Heart left ventricle (tissue), 16 donors: ENCODE measurements at regions not wholly inside any gene's neighbourhood (a gene's known extent, or its start where the extent isn't known, plus 50 kb on each side); places are given as distances from the start of the nearest gene placed in this dataset.

Source experiments
- ATAC-seq, 4 donors: fragments of 200-7000 bp; cut with Tn5 transposase; one replicate each; pipeline ENCODE4 v1.9.1; 2020 to 2022; ENCODE audit warnings: moderate library complexity in 4 of 4, mild to moderate bottlenecking in 3 of 4, moderate number of reproducible peaks in 1 of 4
- DNase-seq, 5 donors: peaks; one replicate each; pipeline ENCODE4 v3.0.0-alpha.2; 2020
- H3K27ac ChIP-seq, 12 donors: fragments of 200-600 bp; sonication (generic) in 4 of 12; one replicate each; pipeline versions ENCODE4 v1.5.0 to v1.8.0; 2016 to 2022; ENCODE audit warnings: mild to moderate bottlenecking in 2 of 12
- H3K27me3 ChIP-seq, 9 donors: fragments of 200-600 bp; sonication (generic) in 2 of 9; one replicate each; pipeline versions ENCODE4 v1.5.1 to v1.8.0; 2016 to 2022; ENCODE audit warnings: mild to moderate bottlenecking in 3 of 9
- H3K36me3 ChIP-seq, 9 donors: fragments of 200-600 bp; sonication (generic) in 2 of 9; one replicate each; pipeline versions ENCODE4 v1.5.0 to v1.8.0; 2018 to 2022; ENCODE audit warnings: mild to moderate bottlenecking in 2 of 9
- H3K4me1 ChIP-seq, 12 donors: fragments of 200-600 bp; sonication (generic) in 4 of 12; one replicate each; pipeline versions ENCODE4 v1.5.0 to v1.8.0; 2016 to 2022; ENCODE audit warnings: mild to moderate bottlenecking in 3 of 12
- H3K4me3 ChIP-seq, 12 donors: fragments of 200-600 bp; sonication (generic) in 4 of 12; one replicate each; pipeline versions ENCODE4 v1.5.0 to v1.8.0; 2017 to 2022; ENCODE audit warnings: mild to moderate bottlenecking in 9 of 12, moderate library complexity in 4 of 12
- H3K9me3 ChIP-seq, 12 donors: fragments of 200-600 bp; sonication (generic) in 4 of 12; one replicate each; pipeline versions ENCODE4 v1.5.0 to v1.8.0; 2016 to 2022; ENCODE audit warnings: mild to moderate bottlenecking in 1 of 12
- POLR2A ChIP-seq, 2 donors: fragments of 450-650 bp; IDR thresholded peaks; one replicate each; pipeline ENCODE4 v1.6.1; 2017; ENCODE audit warnings: antibody characterized with exemption in 2 of 2, mild to moderate bottlenecking in 2 of 2, moderate library complexity in 2 of 2
- WGBS, 4 donors: extraction: QIAGEN DNeasy Blood & Tissue Kit in 2 of 4; methylation state at CpG; one replicate each; pipeline versions ENCODE4 v1.1.5 to v1.1.7; 2013 to 2018; 5-methylcytosine and 5-hydroxymethylcytosine counted together
- intact Hi-C, 10 donors: fragments of 100-400 bp; cut with DNase I; formaldehyde crosslinking; loops; one replicate each; pipeline versions ENCODE4 v1.11.1 to v1.14.2; 2022
- TF ChIP-seq, protein P1 (sequence below), 12 donors: fragments of 200-600 bp; sonication (generic) in 4 of 12; IDR thresholded peaks; one replicate each; pipeline versions ENCODE4 v1.5.0 to v1.8.0; 2018 to 2022; ENCODE audit warnings: antibody characterized with exemption in 12 of 12, mild to moderate bottlenecking in 5 of 12
- donor health status: ischemic (EF 13 %, LVEDD 7.1; RV severe dilation, severe dysfunction).
- donor health status: healthy with polysubstance abuse.
- donor health status: DM: no; HTN: yes; CAD: no.
- donor health status: DM: no; HTN: no; CAD: no.
- donor health status: ischemic (EF 25% LVEDD 6.9; RV normal size, moderate dysfunction).
- donor health status: ischemic (EF 25% LVEDD 5.7; RV mildly dilated, moderate dysfunction).
- donor health status: healthy.
- donor health status: DM: yes; HTN: yes; CAD: no.
- donor health status: ischemic (EF 35%, LVEDD 5.7; RV mildly dilated, moderate dysfunction).
- donor health status: nonischemic (EF 11% LVEDD 7.7; RV severe dilation, severe dysfunction).
- donor health status: DM: yes; HTN: yes; CAD: no.
- donor health status: PGD.
- donor health status: ischemic (EF 29% LVEDD 5.4; RV normal size, mild dysfunction).
- donor health status: nonischemic (EF 23%, LVEDD 6.1; RV moderate dilation, normal function).

DNA sequence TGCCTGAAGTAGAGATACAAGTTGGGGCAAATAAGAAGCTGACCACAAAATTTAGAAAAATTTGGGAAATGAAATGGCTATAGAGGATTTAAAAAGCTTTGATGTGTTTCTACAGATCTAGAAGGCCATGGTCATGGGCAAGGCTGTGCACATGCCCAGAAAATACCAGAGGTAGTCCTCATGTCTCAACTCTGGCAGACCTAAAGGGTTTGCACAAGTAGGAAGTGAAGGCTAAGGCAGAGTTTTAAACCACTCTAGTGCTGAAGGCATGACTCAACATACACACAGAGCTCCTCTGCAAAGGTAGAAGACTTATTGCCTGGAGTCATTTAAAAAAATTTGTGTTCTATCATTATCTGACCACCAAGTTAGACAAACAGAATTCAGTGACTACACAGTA is 364.6 kb downstream of the CCSER2 start:
- Histone ChIP-seq H3K4me3 (no peak overlapping the region), H3K36me3 (no peaks in the 10 kb centered on the region), H3K9me3 (peaks cover 0 to 26% (median 0%) of the 10 kb centered on the region in 12 donors), H3K27me3 (peaks cover 0 to 5% (median 0%) of the 10 kb centered on the region in 9 donors), H3K4me1 (no peaks in the 10 kb centered on the region), H3K27ac (no peak overlapping the region)
- intact Hi-C loops: no loop called here
- no peak for ATAC-seq
- TF ChIP-seq, protein P1, sequence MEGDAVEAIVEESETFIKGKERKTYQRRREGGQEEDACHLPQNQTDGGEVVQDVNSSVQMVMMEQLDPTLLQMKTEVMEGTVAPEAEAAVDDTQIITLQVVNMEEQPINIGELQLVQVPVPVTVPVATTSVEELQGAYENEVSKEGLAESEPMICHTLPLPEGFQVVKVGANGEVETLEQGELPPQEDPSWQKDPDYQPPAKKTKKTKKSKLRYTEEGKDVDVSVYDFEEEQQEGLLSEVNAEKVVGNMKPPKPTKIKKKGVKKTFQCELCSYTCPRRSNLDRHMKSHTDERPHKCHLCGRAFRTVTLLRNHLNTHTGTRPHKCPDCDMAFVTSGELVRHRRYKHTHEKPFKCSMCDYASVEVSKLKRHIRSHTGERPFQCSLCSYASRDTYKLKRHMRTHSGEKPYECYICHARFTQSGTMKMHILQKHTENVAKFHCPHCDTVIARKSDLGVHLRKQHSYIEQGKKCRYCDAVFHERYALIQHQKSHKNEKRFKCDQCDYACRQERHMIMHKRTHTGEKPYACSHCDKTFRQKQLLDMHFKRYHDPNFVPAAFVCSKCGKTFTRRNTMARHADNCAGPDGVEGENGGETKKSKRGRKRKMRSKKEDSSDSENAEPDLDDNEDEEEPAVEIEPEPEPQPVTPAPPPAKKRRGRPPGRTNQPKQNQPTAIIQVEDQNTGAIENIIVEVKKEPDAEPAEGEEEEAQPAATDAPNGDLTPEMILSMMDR (IDR thresholded peaks at IDR 0.05): no peak
- TF ChIP-seq POLR2A (IDR thresholded peaks at IDR 0.05): no peak
- no peak for DNase-seq

- H3K27ac ChIP-seq: no peak overlapping the region
- H3K4me3 ChIP-seq: no peak overlapping the region
- WGBS, 4 donors: 45 to 58% (median 54%) methylated on average over 3 of the region's 3 CpGs
- peaks cover 0 to 26% (median 0%) of the 10 kb centered on the region in 12 donors for H3K9me3 ChIP-seq
- H3K27me3 ChIP-seq: no peaks in the 10 kb centered on the region
- no peaks in the 10 kb centered on the region for H3K4me1 ChIP-seq
- DNase-seq (no peak), ATAC-seq (no peak)
- intact Hi-C loops: no loop called here
- TF ChIP-seq, protein P1 (IDR thresholded peaks at IDR 0.05): no peak
- no peak for TF ChIP-seq POLR2A (IDR thresholded peaks at IDR 0.05)
- H3K36me3 ChIP-seq: no peaks in the 10 kb centered on the region
Measured at GRCh38 chr10:84695902-84696301, 367.5 kb downstream of the CCSER2 start.

GRCh38 chr10:84696610-84697009 is 368.2 kb downstream of the CCSER2 start:
- H3K4me3 ChIP-seq: no peak overlapping the region
- TF ChIP-seq POLR2A (IDR thresholded peaks at IDR 0.05): no peak
- TF ChIP-seq, protein P1 (IDR thresholded peaks at IDR 0.05): no peak
- no peaks in the 10 kb centered on the region for H3K4me1 ChIP-seq
- H3K9me3 ChIP-seq: peaks cover 0 to 25% (median 0%) of the 10 kb centered on the region in 12 donors
- H3K27ac ChIP-seq: no peak overlapping the region
- intact Hi-C loops: no loop called here
- no peaks in the 10 kb centered on the region for H3K36me3 ChIP-seq
- DNase-seq (no peak), ATAC-seq (no peak)
- WGBS, 4 donors: 80 to 92% (median 87%) methylated on average over 3 of the region's 3 CpGs
- no peaks in the 10 kb centered on the region for H3K27me3 ChIP-seq

DNA sequence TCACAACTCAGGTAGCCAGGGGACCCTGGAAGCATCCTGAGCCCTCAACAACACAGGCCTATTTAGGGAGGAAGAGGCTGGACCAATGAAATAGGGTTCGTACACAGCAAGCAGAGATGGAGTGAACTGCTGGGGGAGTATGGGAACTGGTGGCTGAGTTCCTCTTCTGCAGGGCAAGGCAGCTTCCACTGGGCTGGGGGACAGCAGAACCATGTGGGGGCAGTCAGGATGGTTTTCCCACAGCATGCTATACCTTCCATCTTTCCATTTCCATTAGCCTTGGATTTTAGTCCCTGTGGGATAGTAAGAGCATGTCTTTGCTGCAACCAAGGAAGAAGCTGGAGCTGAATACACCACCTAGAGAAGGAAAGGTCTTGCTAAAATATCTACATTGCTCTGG is 370.6 kb downstream of the CCSER2 start:
- H3K27ac ChIP-seq: no peak overlapping the region
- 73 to 92% (median 80%) methylated on average over 1 of the region's 1 CpG for WGBS, 4 donors
- ATAC-seq: no peak
- intact Hi-C loops: no loop called here
- H3K4me3 ChIP-seq: no peak overlapping the region
- no peak for TF ChIP-seq POLR2A (IDR thresholded peaks at IDR 0.05)
- TF ChIP-seq, protein P1 (IDR thresholded peaks at IDR 0.05): no peak
- peaks cover 0 to 6% (median 0%) of the 10 kb centered on the region in 12 donors for H3K9me3 ChIP-seq
- H3K27me3 ChIP-seq: no peaks in the 10 kb centered on the region
- no peaks in the 10 kb centered on the region for H3K4me1 ChIP-seq
- H3K36me3 ChIP-seq: no peaks in the 10 kb centered on the region
- no peak for DNase-seq
